IMR-90 (cell line): ENCODE measurements at regions not wholly inside any gene's neighbourhood (a gene's known extent, or its start where the extent isn't known, plus 50 kb on each side); places are given as distances from the start of the nearest gene placed in this dataset.

Source experiments
- ATAC-seq: fragments of 200-7000 bp; cut with Tn5 transposase; 2 replicates; pipeline ENCODE4 v1.9.1; 2020; ENCODE audit warnings: low read depth, mild to moderate bottlenecking, moderate library complexity
- BruUV-seq: library from RNA; stranded (reverse); fragments of 400-500 nt; replicated peaks from 2 replicates; lab custom pipeline; 2021; lab: Mats Ljungman, UMichigan
- CTCF ChIA-PET: fragments of 300-600 bp; formaldehyde crosslinking; extraction: SDS; loops from one replicate; lab custom pipeline; 2021; ENCODE audit warnings: antibody characterized with exemption; lab: Yijun Ruan, JAX
- POLR2A ChIA-PET: fragments of 300-600 bp; sonication (Branson Sonifier 250); formaldehyde crosslinking; loops from one replicate; lab custom pipeline; 2022; ENCODE audit warnings: antibody characterized with exemption; ENCODE audit not compliant: unreplicated experiment; lab: Charles Lee
- DNase-seq: peaks from one replicate; pipeline ENCODE4 v3.0.0; 2013
- H2AFZ ChIP-seq: replicated peaks from 2 replicates; pipeline ENCODE3; 2013; ENCODE audit warnings: low read length, mild to moderate bottlenecking; ENCODE audit not compliant: poor library complexity
- H2AK5ac ChIP-seq: 2 replicates; pipeline ENCODE4 v1.6.1; 2013; ENCODE audit warnings: low read depth, low read length, inconsistent platforms
- H2AK9ac ChIP-seq: replicated peaks from 2 replicates; pipeline ENCODE3; 2013; ENCODE audit warnings: mild to moderate bottlenecking, low read depth, low read length, moderate library complexity; ENCODE audit not compliant: poor library complexity
- H2BK120ac ChIP-seq: 2 replicates; pipeline ENCODE4 v1.6.1; 2013; ENCODE audit warnings: low read depth, low read length, inconsistent platforms
- H2BK15ac ChIP-seq: 3 replicates; pipeline ENCODE4 v1.6.1; 2013; ENCODE audit warnings: low read depth, low read length, inconsistent platforms
- H2BK20ac ChIP-seq: 2 replicates; pipeline ENCODE4 v1.6.1; 2013; ENCODE audit warnings: low read depth, mild to moderate bottlenecking, inconsistent platforms, low read length, moderate library complexity
- H2BK5ac ChIP-seq: 2 replicates; pipeline ENCODE4 v1.6.1; 2013; ENCODE audit warnings: mild to moderate bottlenecking, low read depth, low read length, inconsistent platforms; ENCODE audit not compliant: poor library complexity, severe bottlenecking
- H3K14ac ChIP-seq: replicated peaks from 2 replicates; pipeline ENCODE4 v1.6.1; 2013; ENCODE audit warnings: low read depth, low read length, inconsistent platforms
- H3K18ac ChIP-seq: 2 replicates; pipeline ENCODE4 v1.6.1; 2013; ENCODE audit warnings: low read depth, low read length, control low read depth
- H3K23ac ChIP-seq: 2 replicates; pipeline ENCODE4 v1.6.1; 2013; ENCODE audit warnings: low read depth, low read length, inconsistent platforms
- H3K27ac ChIP-seq: 2 replicates; pipeline ENCODE4 v1.5.1; 2013; ENCODE audit warnings: mild to moderate bottlenecking, control low read depth, low read length; ENCODE audit not compliant: insufficient read depth
- H3K27me3 ChIP-seq: 2 replicates; pipeline ENCODE4 v1.6.1; 2013; ENCODE audit warnings: low read length; ENCODE audit not compliant: control insufficient read depth, insufficient read depth
- H3K36me3 ChIP-seq: 2 replicates; pipeline ENCODE4 v1.6.1; 2013; ENCODE audit warnings: low read length, mixed read lengths; ENCODE audit not compliant: control insufficient read depth, insufficient read depth
- H3K4ac ChIP-seq: 2 replicates; pipeline ENCODE4 v1.6.1; 2013; ENCODE audit warnings: low read depth, low read length, inconsistent platforms
- H3K4me1 ChIP-seq: 2 replicates; pipeline ENCODE4 v1.6.1; 2013; ENCODE audit warnings: low read length, mixed read lengths; ENCODE audit not compliant: control insufficient read depth, insufficient read depth
- H3K4me2 ChIP-seq: 2 replicates; pipeline ENCODE4 v1.6.1; 2013; ENCODE audit warnings: low read depth, mild to moderate bottlenecking, control low read depth, low read length, moderate library complexity
- H3K4me3 ChIP-seq: 2 replicates; pipeline ENCODE4 v1.5.1; 2013; ENCODE audit warnings: low read depth, mild to moderate bottlenecking, control low read depth, low read length, moderate library complexity; ENCODE audit not compliant: insufficient read depth
- H3K56ac ChIP-seq: 2 replicates; pipeline ENCODE4 v1.6.1; 2013; ENCODE audit warnings: low read length, inconsistent platforms; ENCODE audit not compliant: insufficient read depth; ENCODE audit errors: extremely low read depth
- H3K79me1 ChIP-seq, 2 experiments: 2 replicates each; pipeline ENCODE4 v1.6.1; 2013; ENCODE audit warnings: low read length in 2 of 2, inconsistent platforms in 1 of 2, low read depth in 1 of 2
- H3K9ac ChIP-seq: 2 replicates; pipeline ENCODE4 v1.6.1; 2013; ENCODE audit warnings: low read depth, low read length, control low read depth
- H3K9me1 ChIP-seq: 2 replicates; pipeline ENCODE4 v1.6.1; 2013; ENCODE audit warnings: low read length, inconsistent platforms; ENCODE audit not compliant: insufficient read depth
- H3K9me3 ChIP-seq: 2 replicates; pipeline ENCODE4 v1.6.1; 2013; ENCODE audit warnings: low read length; ENCODE audit not compliant: control insufficient read depth, insufficient read depth
- H4K20me1 ChIP-seq: 2 replicates; pipeline ENCODE4 v1.6.1; 2013; ENCODE audit warnings: low read length, inconsistent platforms; ENCODE audit not compliant: insufficient read depth
- H4K5ac ChIP-seq: 2 replicates; pipeline ENCODE4 v1.6.1; 2013; ENCODE audit warnings: mild to moderate bottlenecking, low read depth, low read length, control low read depth
- H4K8ac ChIP-seq, 2 experiments: 2 replicates each; pipeline ENCODE4 v1.6.1; 2013; ENCODE audit warnings: low read depth in 2 of 2, low read length in 2 of 2, control low read depth in 1 of 2, inconsistent platforms in 1 of 2
- H4K91ac ChIP-seq: 2 replicates; pipeline ENCODE4 v1.6.1; 2013; ENCODE audit warnings: low read depth, low read length, inconsistent platforms; ENCODE audit not compliant: insufficient read depth
- BHLHE40 ChIP-seq: fragments of 150-350 bp; IDR thresholded peaks from 2 replicates; pipeline ENCODE4 v1.6.1; 2016; ENCODE audit warnings: mild to moderate bottlenecking, low read depth, low read length
- CEBPB ChIP-seq: IDR thresholded peaks from 2 replicates; pipeline ENCODE4 v1.6.1; 2012; ENCODE audit warnings: low read depth, low read length, improper control_type of control experiment
- CHD1 ChIP-seq: IDR thresholded peaks from 2 replicates; pipeline ENCODE4 v1.6.1; 2012; ENCODE audit warnings: low read depth, low read length, improper control_type of control experiment
- CTCF ChIP-seq: conservative IDR thresholded peaks from 2 replicates; pipeline ENCODE4 v1.5.1; 2012; ENCODE audit warnings: mild to moderate bottlenecking, low read depth, low read length, improper control_type of control experiment
- ELK1 ChIP-seq: fragments of 150-350 bp; IDR thresholded peaks from 2 replicates; pipeline ENCODE4 v1.6.1; 2016; ENCODE audit warnings: low read depth, mild to moderate bottlenecking, low read length, moderate library complexity, borderline replicate concordance
- FOS ChIP-seq: fragments of 150-350 bp; IDR thresholded peaks from 2 replicates; pipeline ENCODE4 v1.6.1; 2016; ENCODE audit warnings: low read depth, low read length
- MAFK ChIP-seq: IDR thresholded peaks from 2 replicates; pipeline ENCODE4 v1.6.1; 2012; ENCODE audit warnings: low read depth, low read length, improper control_type of control experiment
- MAZ ChIP-seq: IDR thresholded peaks from 2 replicates; pipeline ENCODE4 v1.6.1; 2012; ENCODE audit warnings: low read depth, mild to moderate bottlenecking, low read length, improper control_type of control experiment, moderate library complexity, borderline replicate concordance
- MXI1 ChIP-seq: IDR thresholded peaks from 2 replicates; pipeline ENCODE4 v1.6.1; 2012; ENCODE audit warnings: low read depth, mild to moderate bottlenecking, low read length, moderate library complexity, borderline replicate concordance
- NFE2L2 ChIP-seq: fragments of 150-350 bp; IDR thresholded peaks from 2 replicates; pipeline ENCODE4 v1.6.1; 2016; ENCODE audit warnings: low read depth, mild to moderate bottlenecking, low read length
- POLR2A ChIP-seq: IDR thresholded peaks from 2 replicates; pipeline ENCODE4 v1.6.1; 2012; ENCODE audit warnings: mild to moderate bottlenecking, low read depth, low read length
- RAD21 ChIP-seq: IDR thresholded peaks from 2 replicates; pipeline ENCODE4 v1.6.1; 2012; ENCODE audit warnings: low read length, improper control_type of control experiment
- RCOR1 ChIP-seq: IDR thresholded peaks from 2 replicates; pipeline ENCODE4 v1.6.1; 2012; ENCODE audit warnings: mild to moderate bottlenecking, low read length, improper control_type of control experiment; ENCODE audit not compliant: insufficient replicate concordance
- RFX5 ChIP-seq: IDR thresholded peaks from 2 replicates; pipeline ENCODE4 v1.8.0; 2012; ENCODE audit warnings: low read depth, mild to moderate bottlenecking, low read length, moderate library complexity
- SMC3 ChIP-seq: fragments of 150-350 bp; IDR thresholded peaks from 2 replicates; pipeline ENCODE4 v1.6.1; 2016; ENCODE audit warnings: low read depth, mild to moderate bottlenecking, antibody characterized with exemption, low read length, moderate library complexity
- USF2 ChIP-seq: fragments of 150-350 bp; IDR thresholded peaks from 2 replicates; pipeline ENCODE4 v1.6.1; 2017; ENCODE audit warnings: mild to moderate bottlenecking, antibody characterized with exemption, low read length, low read depth
- WGBS, 2 experiments: methylation state at CpG; one replicate each; pipeline versions ENCODE4 v1.1.5 to v1.1.7; 2013; ENCODE audit warnings: missing lambda C conversion rate in 2 of 2; ENCODE audit not compliant: insufficient read length in 1 of 2; ENCODE audit errors: extremely low coverage in 2 of 2; 5-methylcytosine and 5-hydroxymethylcytosine counted together
- dilution Hi-C: fragments of 300-500 bp; cut with HindIII; formaldehyde crosslinking; loops from one replicate; pipeline ENCODE4 v1.14.3; 2018; ENCODE audit warnings: low sequenced_read_pairs; ENCODE audit not compliant: unreplicated experiment
- in situ Hi-C: fragments of 300-500 bp; cut with MboI; formaldehyde crosslinking; loops from 3 replicates; pipeline ENCODE4 v1.14.3; 2019; ENCODE audit warnings: low sequenced_read_pairs, inconsistent platforms, mixed read lengths
- intact Hi-C: fragments of 100-400 bp; cut with micrococcal nuclease; formaldehyde crosslinking; loops from 2 replicates; pipeline ENCODE4 v1.10.0; 2022

GRCh38 chr3:194257151-194257621 is 93.9 kb downstream of the CPN2 start:
- DNase-seq (no peak), ATAC-seq (no peak)
- dilution Hi-C loops (no loop called here), in situ Hi-C loops (no loop called here), intact Hi-C loops (no loop called here)
- WGBS, 2 experiments, result 94% methylated on average over 3 of the region's 8 CpGs; no CpG with 5 or more reads in 1 of the 2 experiments
- no peaks in the 10 kb centered on the region for H3K4me1 ChIP-seq
- no peak overlapping the region for H2AK9ac ChIP-seq
- H3K18ac ChIP-seq, result no peak overlapping the region
- no peak overlapping the region for H2BK120ac ChIP-seq
- BruUV-seq, result no TSS peak
- POLR2A ChIA-PET, result no interaction called here
- no peaks in the 10 kb centered on the region for H3K79me1 ChIP-seq
- H4K8ac ChIP-seq, result no peak overlapping the region
- H3K9me1 ChIP-seq, result no peaks in the 10 kb centered on the region
- H4K91ac ChIP-seq, result no peak overlapping the region
- H4K20me1 ChIP-seq, result no peaks in the 10 kb centered on the region
- no peaks in the 10 kb centered on the region for H3K36me3 ChIP-seq
- CTCF ChIA-PET, result no interaction called here
- H3K4ac ChIP-seq, result no peak overlapping the region
- peaks cover 2% of the 10 kb centered on the region; the same call in 1 of the 2 replicates for H3K9me3 ChIP-seq
- H3K23ac ChIP-seq, result no peak overlapping the region
- H3K56ac ChIP-seq, result no peak overlapping the region
- H2AK5ac ChIP-seq, result no peak overlapping the region
- H2BK15ac ChIP-seq, result no peak overlapping the region
- no peak overlapping the region for H3K9ac ChIP-seq
- TF ChIP-seq MXI1, result no peak
- no peak for TF ChIP-seq SMC3
- TF ChIP-seq RCOR1, result no peak
- TF ChIP-seq RAD21, result no peak
- no peak for TF ChIP-seq CHD1
- TF ChIP-seq CTCF, result no peak
- TF ChIP-seq MAFK, result no peak
- no peak for TF ChIP-seq BHLHE40
- no peak for TF ChIP-seq POLR2A
- no peak for TF ChIP-seq MAZ
- TF ChIP-seq CEBPB, result no peak
- TF ChIP-seq FOS, result no peak
- no peak for TF ChIP-seq RFX5
- no peak for TF ChIP-seq NFE2L2
- TF ChIP-seq ELK1, result no peak
- no peak for TF ChIP-seq USF2
- no peak overlapping the region for H3K4me3 ChIP-seq
- H2AFZ ChIP-seq, result peak overlapping the region; percentile 23
- H3K14ac ChIP-seq, result no peak overlapping the region
- no peak overlapping the region for H2BK5ac ChIP-seq
- H3K4me2 ChIP-seq, result no peak overlapping the region
- H2BK20ac ChIP-seq, result no peak overlapping the region
- no peak overlapping the region for H3K27ac ChIP-seq
- peaks cover 35% of the 10 kb centered on the region for H3K27me3 ChIP-seq
- no peak overlapping the region for H4K5ac ChIP-seq
